Osteocyte (in vitro differentiated cells): ENCODE measurements at regions not wholly inside any gene's neighbourhood (a gene's known extent, or its start where the extent isn't known, plus 50 kb on each side); places are given as distances from the start of the nearest gene placed in this dataset.

Experiments used
- DNase-seq: peaks from one replicate; pipeline ENCODE4 v3.0.0; 2021; ENCODE audit warnings: mixed read lengths; ENCODE audit not compliant: unreplicated experiment; ENCODE audit errors: extremely low spot score
- H3K27ac Mint-ChIP-seq: one replicate; pipeline ENCODE4 v1.8.0; 2021; ENCODE audit warnings: mild to moderate bottlenecking, mixed read lengths; ENCODE audit not compliant: unreplicated experiment
- H3K27me3 Mint-ChIP-seq: one replicate; pipeline ENCODE4 v1.8.0; 2021; ENCODE audit warnings: mixed read lengths; ENCODE audit not compliant: unreplicated experiment
- H3K36me3 Mint-ChIP-seq: one replicate; pipeline ENCODE4 v1.8.0; 2021; ENCODE audit warnings: mixed read lengths; ENCODE audit not compliant: unreplicated experiment
- H3K4me1 Mint-ChIP-seq: one replicate; pipeline ENCODE4 v1.8.0; 2021; ENCODE audit warnings: mixed read lengths; ENCODE audit not compliant: unreplicated experiment
- H3K4me3 Mint-ChIP-seq: one replicate; pipeline ENCODE4 v1.8.0; 2021; ENCODE audit warnings: mild to moderate bottlenecking, moderate library complexity, mixed read lengths; ENCODE audit not compliant: unreplicated experiment
- H3K9me3 Mint-ChIP-seq: one replicate; pipeline ENCODE4 v1.8.0; 2021; ENCODE audit warnings: mixed read lengths; ENCODE audit not compliant: unreplicated experiment
- CTCF ChIP-seq: fragments of 200-600 bp; sonication (generic); IDR thresholded peaks from 2 replicates; pipeline ENCODE4 v1.5.0; 2021; ENCODE audit warnings: antibody characterized with exemption, mild to moderate bottlenecking, moderate library complexity

GRCh38 chr14:50007123-50007903, 109.1 kb downstream of the VCPKMT start:
- no peak for TF ChIP-seq CTCF
- no peak overlapping the region for H3K4me3 Mint-ChIP-seq
- no peak for DNase-seq
- H3K27me3 Mint-ChIP-seq, result no peaks in the 10 kb centered on the region
- H3K4me1 Mint-ChIP-seq, result peaks cover 24% of the 10 kb centered on the region
- no peaks in the 10 kb centered on the region for H3K36me3 Mint-ChIP-seq
- no peaks in the 10 kb centered on the region for H3K9me3 Mint-ChIP-seq
- H3K27ac Mint-ChIP-seq, result no peak overlapping the region

- no peak for TF ChIP-seq CTCF
- DNase-seq, result no peak
- no peaks in the 10 kb centered on the region for H3K27me3 Mint-ChIP-seq
These were observed 107.8 kb downstream of the VCPKMT start for GRCh38 chr14:50008562-50008961.

GRCh38 chr14:50008974-50009373, 107.4 kb downstream of the VCPKMT start:
- no peak overlapping the region for H3K4me3 Mint-ChIP-seq
- H3K36me3 Mint-ChIP-seq, result no peaks in the 10 kb centered on the region
- no peak overlapping the region for H3K27ac Mint-ChIP-seq
- H3K9me3 Mint-ChIP-seq, result no peaks in the 10 kb centered on the region
- TF ChIP-seq CTCF, result no peak
- H3K4me1 Mint-ChIP-seq, result peaks cover 10% of the 10 kb centered on the region
- DNase-seq, result no peak
- no peaks in the 10 kb centered on the region for H3K27me3 Mint-ChIP-seq

More at GRCh38 chr14:50008562-50008961, 107.8 kb downstream of the VCPKMT start:
- H3K9me3 Mint-ChIP-seq, result no peaks in the 10 kb centered on the region
- H3K36me3 Mint-ChIP-seq, result no peaks in the 10 kb centered on the region
- peaks cover 14% of the 10 kb centered on the region for H3K4me1 Mint-ChIP-seq
- H3K27ac Mint-ChIP-seq, result no peak overlapping the region
- H3K4me3 Mint-ChIP-seq, result no peak overlapping the region

GRCh38 chr14:50010752-50011151, 105.6 kb downstream of the VCPKMT start:
- H3K9me3 Mint-ChIP-seq, result no peaks in the 10 kb centered on the region
- H3K4me3 Mint-ChIP-seq, result no peak overlapping the region
- TF ChIP-seq CTCF, result no peak
- H3K27ac Mint-ChIP-seq, result no peak overlapping the region
- DNase-seq, result no peak
- H3K4me1 Mint-ChIP-seq, result peaks cover 9% of the 10 kb centered on the region
- H3K36me3 Mint-ChIP-seq, result no peaks in the 10 kb centered on the region
- H3K27me3 Mint-ChIP-seq, result no peaks in the 10 kb centered on the region

GRCh38 chr14:50011242-50011641, 105.1 kb downstream of the VCPKMT start:
- Mint-ChIP-seq H3K27me3 (no peaks in the 10 kb centered on the region), H3K27ac (no peak overlapping the region), H3K9me3 (no peaks in the 10 kb centered on the region), H3K36me3 (no peaks in the 10 kb centered on the region), H3K4me3 (no peak overlapping the region), H3K4me1 (peaks cover 9% of the 10 kb centered on the region)
- DNase-seq, result no peak
- no peak for TF ChIP-seq CTCF
